ENCODE measurements at regions not wholly inside any gene's neighbourhood (a gene's known extent, or its start where the extent isn't known, plus 50 kb on each side); places are given as distances from the start of the nearest gene placed in this dataset.
A peak's percentile ranks its signal among the peaks of the same experiment; 100 is the strongest.
"Not testable (repeated sequence)": the region's sequence is repeated elsewhere in the genome, so short reads cannot be mapped to it uniquely, and the experiment has no call there.

GRCh38 chr18:33853187-33853586 is 275.2 kb downstream of the ASXL3 start:
- DNase-seq = no peak

GRCh38 chr18:33851546-33852078 is 273.6 kb downstream of the ASXL3 start:
- DNase-seq = no peak

GRCh38 chr18:33849731-33850130 is 271.7 kb downstream of the ASXL3 start:
- DNase-seq = no peak

DNA sequence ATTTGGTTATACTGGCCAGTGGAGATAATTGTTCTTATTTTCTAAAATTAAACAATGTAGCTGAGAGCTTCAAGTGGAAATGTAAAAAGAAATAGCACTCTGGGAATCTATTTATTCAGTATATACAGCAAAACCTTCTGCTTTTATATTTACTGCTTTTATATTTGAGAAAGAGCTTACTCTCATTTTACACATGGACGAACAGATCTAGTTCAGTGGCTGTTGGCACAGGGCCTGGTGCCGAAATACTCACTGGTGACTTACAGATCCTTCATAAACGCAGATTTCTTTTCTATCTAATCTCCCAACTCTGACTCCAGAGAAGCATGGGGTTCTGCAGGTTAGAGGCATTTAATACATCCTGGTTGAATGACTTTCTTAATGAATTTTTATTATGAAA is 266.2 kb downstream of the ASXL3 start:
- DNase-seq = no peak

- no peak for DNase-seq
These were observed 263.4 kb downstream of the ASXL3 start for GRCh38 chr18:33841221-33841967.

GRCh38 chr18:33840212-33840593 is 262.2 kb downstream of the ASXL3 start:
- no peak for DNase-seq

GRCh38 chr18:33839452-33840211 is 261.6 kb downstream of the ASXL3 start:
- DNase-seq = peak in 1 of 2 donors; percentile 32

DNA sequence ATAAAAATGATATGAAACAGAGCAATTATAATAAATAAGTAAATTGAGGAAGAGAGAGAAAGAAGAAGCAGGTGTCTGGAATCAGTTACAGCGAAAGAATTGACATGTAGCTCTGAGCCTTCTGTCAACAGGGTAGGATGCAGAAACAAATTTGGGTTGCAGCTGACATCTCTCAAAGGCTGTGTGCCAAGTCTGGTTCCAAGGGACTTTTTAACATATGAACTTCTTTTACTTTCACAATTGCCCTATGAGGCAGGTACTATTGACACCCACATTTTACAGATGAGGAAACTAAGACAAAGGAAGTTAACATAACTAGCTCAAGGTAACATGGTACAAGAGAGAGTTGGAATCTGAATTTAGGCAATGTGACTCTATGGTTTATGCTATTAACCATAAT is 260.0 kb downstream of the ASXL3 start:
- DNase-seq = no peak

DNA sequence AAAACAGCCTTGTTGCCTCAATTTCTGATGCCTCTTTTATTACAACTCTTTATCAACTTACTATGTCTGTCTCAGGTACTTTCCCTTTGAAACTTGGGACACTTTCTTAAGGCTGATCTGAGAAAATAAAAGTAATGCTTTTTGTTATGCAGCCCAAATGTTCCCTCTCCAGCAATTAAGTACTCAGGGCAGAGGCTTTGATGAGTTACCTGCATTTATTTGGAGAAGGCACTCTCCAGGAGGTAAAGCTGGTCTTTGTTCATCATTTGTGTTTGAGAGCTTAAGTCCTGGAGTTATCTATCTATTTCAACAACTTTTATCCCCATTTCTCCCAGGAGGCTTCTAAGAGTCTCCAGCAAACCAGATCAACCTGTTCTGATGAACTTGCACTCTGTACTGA is 259.2 kb downstream of the ASXL3 start:
- DNase-seq = no peak

DNA sequence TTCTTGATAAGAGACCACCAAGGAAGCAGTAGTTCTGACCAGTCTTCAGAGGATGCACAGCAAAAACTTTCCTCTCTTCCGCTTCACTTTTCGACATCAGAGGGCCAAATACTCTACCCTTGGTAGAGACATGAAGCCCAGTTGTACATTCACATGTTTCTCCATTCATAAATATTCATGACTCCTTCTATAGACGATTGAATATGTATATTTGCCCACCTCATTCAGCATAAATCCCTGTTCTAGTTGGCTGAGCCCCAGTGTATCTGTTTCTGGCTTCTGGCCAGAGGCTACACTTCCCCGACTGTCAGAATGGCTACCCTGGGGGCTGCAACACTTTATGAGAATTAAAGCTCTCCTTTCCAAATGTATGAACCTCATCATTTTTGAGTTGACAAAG is 258.5 kb downstream of the ASXL3 start:
- no peak for DNase-seq

GRCh38 chr18:33835419-33835818 is 257.4 kb downstream of the ASXL3 start:
- DNase-seq = no peak

DNA sequence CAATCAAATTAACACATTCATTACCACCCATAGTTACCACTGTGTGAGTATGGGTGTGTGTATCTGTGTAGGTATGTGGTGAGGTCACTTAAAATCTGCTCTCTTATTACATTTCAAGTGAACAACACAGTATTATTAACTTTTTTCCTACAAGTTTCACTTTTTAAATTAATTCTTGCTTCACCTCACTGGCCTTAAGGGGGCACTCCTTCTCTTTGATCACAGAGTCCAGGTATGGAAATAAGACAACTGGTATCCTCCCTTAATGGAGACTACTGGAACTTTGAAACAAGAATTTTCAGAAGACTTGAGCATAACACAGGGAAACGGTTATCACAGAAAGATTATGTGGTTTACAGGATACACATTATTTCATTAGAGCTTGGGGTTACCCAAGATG is 255.8 kb downstream of the ASXL3 start:
- no peak for DNase-seq

DNA sequence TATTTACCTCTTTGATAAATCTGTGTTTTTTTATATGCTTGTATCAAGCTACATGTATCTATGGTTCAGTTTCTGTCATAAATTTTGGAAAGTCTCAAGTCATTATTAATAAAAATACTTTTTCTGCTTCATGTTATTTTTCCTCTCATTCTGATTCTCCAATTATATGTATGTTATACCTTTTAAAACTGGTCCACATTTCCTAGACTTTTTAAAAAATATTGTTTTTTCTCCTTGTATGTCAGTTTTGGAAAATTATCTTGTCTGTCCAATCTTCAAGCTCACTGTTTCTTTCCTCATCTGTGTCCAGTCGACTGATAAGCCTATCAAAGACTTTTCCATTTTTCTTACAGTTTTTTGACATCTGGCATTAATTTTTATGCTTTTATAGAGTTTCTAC is 253.4 kb downstream of the ASXL3 start:
- no peak for DNase-seq

DNA sequence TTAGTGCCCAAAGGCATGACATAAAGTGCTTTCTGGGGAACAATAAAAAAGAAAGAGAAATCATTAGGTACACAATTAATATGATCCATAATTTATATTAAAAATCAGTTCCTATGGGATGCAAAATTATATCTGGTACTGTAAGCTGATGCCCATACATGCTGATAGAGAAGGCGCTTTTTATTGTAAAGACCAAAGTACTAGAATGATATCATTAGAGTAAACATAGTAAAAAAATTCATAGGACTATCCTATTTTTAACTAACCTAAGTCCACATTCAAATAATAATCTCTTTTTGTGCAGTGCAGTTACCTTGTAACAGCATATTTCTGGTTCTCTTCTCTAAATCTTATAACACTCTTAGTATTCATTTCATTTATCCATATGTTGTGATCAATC is 252.2 kb downstream of the ASXL3 start:
- DNase-seq = no peak

GRCh38 chr18:33828949-33829348 is 250.9 kb downstream of the ASXL3 start:
- DNase-seq = no peak

GRCh38 chr18:33826151-33826550 is 248.1 kb downstream of the ASXL3 start:
- DNase-seq = no peak

DNA sequence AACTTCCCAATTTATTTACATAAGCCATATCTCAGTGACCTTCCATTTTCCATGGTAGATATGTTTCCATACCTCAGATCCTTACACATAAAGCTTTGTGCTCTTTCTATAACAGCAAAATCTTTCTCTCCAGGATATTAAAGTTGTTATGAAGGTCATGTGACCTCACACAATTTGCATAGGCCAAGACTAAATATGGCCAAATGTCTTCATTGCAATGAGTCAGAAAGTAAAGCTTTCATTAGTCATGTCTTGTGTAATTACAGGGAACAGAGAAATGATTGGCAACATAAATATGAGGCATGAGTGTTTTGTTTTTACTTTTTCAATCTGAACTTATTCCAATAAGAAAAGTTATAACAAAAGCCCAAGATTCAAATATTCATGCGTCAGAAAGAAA is 243.5 kb downstream of the ASXL3 start:
- no peak for DNase-seq

DNA sequence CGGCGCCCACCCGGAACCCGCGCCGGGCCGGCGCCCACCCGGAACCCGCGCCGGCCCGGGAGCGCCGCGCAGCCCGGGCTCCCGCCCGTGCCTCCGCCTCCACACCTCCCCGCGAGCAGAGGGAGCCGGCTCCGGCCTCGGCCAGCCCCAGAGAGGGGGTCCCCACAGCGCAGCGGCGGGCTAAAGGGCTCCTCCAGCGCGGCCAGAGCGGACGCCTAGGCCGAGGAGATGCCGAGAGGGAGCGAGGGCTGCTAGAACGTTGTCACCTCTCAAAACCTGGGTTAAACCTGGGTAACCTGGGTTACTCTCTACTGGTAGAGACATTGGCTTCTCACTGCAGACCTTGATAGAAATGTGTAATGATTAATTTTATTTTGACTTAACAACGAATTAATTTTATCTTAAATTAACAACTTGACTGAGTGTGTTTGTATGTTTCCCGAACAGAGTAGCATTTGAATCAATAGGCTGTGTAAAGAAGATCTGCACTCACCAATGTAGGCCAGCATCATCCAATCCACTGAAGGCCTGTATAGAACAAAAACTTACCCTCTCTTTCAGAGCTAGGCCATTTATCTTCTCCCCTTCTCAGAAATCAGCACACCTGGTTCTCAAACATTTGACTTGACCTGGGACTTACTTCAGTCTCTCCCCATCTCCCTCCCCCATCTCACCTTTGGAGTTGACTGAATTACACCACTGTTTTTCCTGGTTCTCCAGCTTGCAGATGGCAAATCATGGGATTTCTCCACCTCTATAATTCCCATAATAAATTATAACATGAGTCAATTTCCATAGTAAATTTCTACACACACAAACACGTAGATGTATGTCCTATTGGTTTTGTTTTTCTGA is 242.7 kb downstream of the ASXL3 start:
- DNase-seq = no peak

DNA sequence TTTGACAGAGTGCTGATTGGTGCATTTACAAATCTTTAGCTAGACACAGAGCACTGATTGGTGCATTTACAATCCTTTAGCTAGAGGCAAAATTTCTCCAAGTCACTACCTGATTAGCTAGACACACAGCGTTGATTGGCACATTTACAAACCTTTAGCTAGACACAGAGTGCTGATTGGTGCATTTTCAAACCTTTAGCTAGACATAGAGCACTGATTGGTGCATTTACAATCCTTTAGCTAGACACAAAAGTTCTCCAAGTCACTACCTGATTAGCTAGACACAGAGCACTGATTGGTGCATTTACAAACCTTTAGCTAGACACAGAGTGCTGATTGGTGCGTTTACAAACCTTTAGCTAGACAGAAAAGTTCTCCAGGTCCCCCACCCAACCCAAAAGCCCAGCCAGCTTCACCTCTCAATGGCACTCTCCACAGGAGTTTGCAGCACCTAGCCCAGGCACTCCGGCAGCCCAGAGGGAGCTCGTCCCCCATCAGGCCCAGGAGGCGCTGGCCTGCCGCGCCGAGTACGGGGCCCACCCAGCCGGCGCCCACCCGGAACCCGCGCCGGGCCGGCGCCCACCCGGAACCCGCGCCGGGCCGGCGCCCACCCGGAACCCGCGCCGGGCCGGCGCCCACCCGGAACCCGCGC is 241.8 kb downstream of the ASXL3 start:
- not testable (repeated sequence) for DNase-seq

- DNase-seq = no peak
These were observed 240.1 kb downstream of the ASXL3 start for GRCh38 chr18:33818145-33818544.

DNA sequence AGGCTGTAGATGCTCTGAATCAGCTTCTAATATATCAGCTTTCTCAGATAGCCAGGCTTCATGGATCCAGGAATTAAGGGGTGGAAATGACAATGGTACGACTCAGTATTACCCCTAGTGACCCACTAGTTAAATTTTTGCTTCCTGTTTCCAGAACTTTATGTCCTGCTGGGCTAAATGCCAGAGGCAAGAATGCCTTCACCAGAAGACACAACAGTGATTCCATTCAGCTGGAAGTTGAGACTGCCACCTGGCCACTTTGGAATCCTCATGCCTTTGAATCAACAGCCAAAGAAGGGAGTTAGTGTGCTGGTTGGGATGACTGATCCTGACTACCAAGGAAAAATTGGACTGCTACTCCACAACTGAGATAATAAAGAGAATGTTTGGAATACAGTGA is 239.1 kb downstream of the ASXL3 start:
- DNase-seq = no peak

GRCh38 chr18:33814546-33814945 is 236.5 kb downstream of the ASXL3 start:
- DNase-seq = no peak

- no peak for DNase-seq
These were observed 234.2 kb downstream of the ASXL3 start for GRCh38 chr18:33812186-33812585.

Measured in bone marrow (tissue), 2 donors.